GM13976 (cell line): ENCODE measurements at regions not wholly inside any gene's neighbourhood (a gene's known extent, or its start where the extent isn't known, plus 50 kb on each side); places are given as distances from the start of the nearest gene placed in this dataset.

Source experiments
- DNase-seq: peaks from one replicate; pipeline ENCODE4 v3.0.0; 2012; ENCODE audit warnings: low spot score
- in situ Hi-C: fragments of 300-500 bp; cut with MboI; formaldehyde crosslinking; loops from one replicate; pipeline ENCODE4 v1.12.0; 2022; ENCODE audit warnings: low sequenced_read_pairs, mixed read lengths, inconsistent platforms; ENCODE audit not compliant: unreplicated experiment
- TF ChIP-seq, protein P1 (sequence below): IDR thresholded peaks from 2 replicates; pipeline ENCODE4 v1.5.1; 2012; ENCODE audit warnings: borderline replicate concordance, mild to moderate bottlenecking; ENCODE audit not compliant: insufficient read depth; ENCODE audit errors: extremely low read depth, missing control alignments, control extremely low read depth

GRCh38 chr3:166743481-166744134 lies 636.5 kb downstream of the ZBBX start:
- TF ChIP-seq, protein P1, sequence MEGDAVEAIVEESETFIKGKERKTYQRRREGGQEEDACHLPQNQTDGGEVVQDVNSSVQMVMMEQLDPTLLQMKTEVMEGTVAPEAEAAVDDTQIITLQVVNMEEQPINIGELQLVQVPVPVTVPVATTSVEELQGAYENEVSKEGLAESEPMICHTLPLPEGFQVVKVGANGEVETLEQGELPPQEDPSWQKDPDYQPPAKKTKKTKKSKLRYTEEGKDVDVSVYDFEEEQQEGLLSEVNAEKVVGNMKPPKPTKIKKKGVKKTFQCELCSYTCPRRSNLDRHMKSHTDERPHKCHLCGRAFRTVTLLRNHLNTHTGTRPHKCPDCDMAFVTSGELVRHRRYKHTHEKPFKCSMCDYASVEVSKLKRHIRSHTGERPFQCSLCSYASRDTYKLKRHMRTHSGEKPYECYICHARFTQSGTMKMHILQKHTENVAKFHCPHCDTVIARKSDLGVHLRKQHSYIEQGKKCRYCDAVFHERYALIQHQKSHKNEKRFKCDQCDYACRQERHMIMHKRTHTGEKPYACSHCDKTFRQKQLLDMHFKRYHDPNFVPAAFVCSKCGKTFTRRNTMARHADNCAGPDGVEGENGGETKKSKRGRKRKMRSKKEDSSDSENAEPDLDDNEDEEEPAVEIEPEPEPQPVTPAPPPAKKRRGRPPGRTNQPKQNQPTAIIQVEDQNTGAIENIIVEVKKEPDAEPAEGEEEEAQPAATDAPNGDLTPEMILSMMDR, result no peak
- DNase-seq, result no peak
- in situ Hi-C loops, result no loop called here

- TF ChIP-seq, protein P1, result no peak
- DNase-seq, result no peak
- in situ Hi-C loops, result no loop called here
Observed at GRCh38 chr3:166734734-166735133, 645.4 kb downstream of the ZBBX start.

- DNase-seq, result no peak
- in situ Hi-C loops, result no loop called here
- TF ChIP-seq, protein P1, result no peak
Observed at GRCh38 chr3:166731701-166732100, 648.4 kb downstream of the ZBBX start.

GRCh38 chr3:166721466-166721865 lies 658.6 kb downstream of the ZBBX start:
- TF ChIP-seq, protein P1, result no peak
- DNase-seq, result no peak
- in situ Hi-C loops, result no loop called here

- no peak for DNase-seq
- in situ Hi-C loops, result no loop called here
- TF ChIP-seq, protein P1, result no peak
Observed at GRCh38 chr3:166714206-166714605, 665.9 kb downstream of the ZBBX start.

GRCh38 chr3:166713787-166714186 lies 666.3 kb downstream of the ZBBX start:
- in situ Hi-C loops, result no loop called here

More at GRCh38 chr3:166713787-166714186, 666.3 kb downstream of the ZBBX start:
- TF ChIP-seq, protein P1, result no peak
- no peak for DNase-seq
